OCI-LY1 (cell line): ENCODE measurements at regions not wholly inside any gene's neighbourhood (a gene's known extent, or its start where the extent isn't known, plus 50 kb on each side); places are given as distances from the start of the nearest gene placed in this dataset.

Source experiments
- H2AFZ ChIP-seq: fragments of 200-600 bp; sonication (generic), shearing (Covaris generic); 2 replicates; pipeline ENCODE4 v1.6.0; 2014; ENCODE audit warnings: antibody characterized with exemption, mild to moderate bottlenecking, low read length
- H3F3A ChIP-seq: fragments of 200-600 bp; sonication (generic), shearing (Covaris generic); 2 replicates; pipeline ENCODE4 v1.6.0; 2014; ENCODE audit warnings: mild to moderate bottlenecking, antibody characterized with exemption, low read length, moderate library complexity; ENCODE audit not compliant: insufficient read depth
- H3K27ac ChIP-seq: fragments of 200-600 bp; sonication (generic); 2 replicates; pipeline ENCODE4 v1.5.1; 2014; ENCODE audit warnings: low read length, mixed run types, mild to moderate bottlenecking, low read depth; ENCODE audit not compliant: poor library complexity, severe bottlenecking
- H3K27me3 ChIP-seq: fragments of 200-600 bp; sonication (generic); 2 replicates; pipeline ENCODE4 v1.6.0; 2014; ENCODE audit warnings: antibody characterized with exemption, mild to moderate bottlenecking, low read length, moderate library complexity; ENCODE audit not compliant: insufficient read depth
- H3K36me3 ChIP-seq: fragments of 200-600 bp; sonication (generic); 2 replicates; pipeline ENCODE4 v1.6.1; 2014; ENCODE audit warnings: mild to moderate bottlenecking, antibody characterized with exemption, low read length, moderate library complexity, mixed read lengths; ENCODE audit not compliant: insufficient read depth
- H3K4me1 ChIP-seq: fragments of 200-600 bp; sonication (generic); 2 replicates; pipeline ENCODE4 v1.5.1; 2014; ENCODE audit warnings: mild to moderate bottlenecking, low read length, moderate library complexity; ENCODE audit not compliant: insufficient read depth, severe bottlenecking
- H3K4me2 ChIP-seq: fragments of 200-600 bp; sonication (generic), shearing (Covaris generic); 2 replicates; pipeline ENCODE4 v1.6.1; 2014; ENCODE audit warnings: low read length
- H3K4me3 ChIP-seq: fragments of 200-600 bp; sonication (generic); 2 replicates; pipeline ENCODE4 v1.5.1; 2014; ENCODE audit warnings: low read length, low read depth, mild to moderate bottlenecking, mixed read lengths; ENCODE audit not compliant: poor library complexity, severe bottlenecking
- H3K79me2 ChIP-seq: fragments of 200-600 bp; shearing (Covaris generic); 2 replicates; pipeline ENCODE4 v1.6.1; 2016; ENCODE audit warnings: mixed run types, low read length, mixed read lengths; ENCODE audit not compliant: insufficient read depth
- H3K9ac ChIP-seq: fragments of 200-600 bp; sonication (generic), shearing (Covaris generic); 2 replicates; pipeline ENCODE4 v1.6.1; 2014; ENCODE audit warnings: mild to moderate bottlenecking, low read length, mixed read lengths
- H3K9me2 ChIP-seq: fragments of 200-600 bp; sonication (generic), shearing (Covaris generic); 2 replicates; pipeline ENCODE4 v1.6.1; 2014; ENCODE audit warnings: low read depth, mild to moderate bottlenecking, low read length, mixed read lengths
- H3K9me3 ChIP-seq: fragments of 200-600 bp; shearing (Covaris generic); 2 replicates; pipeline ENCODE4 v1.6.1; 2014; ENCODE audit warnings: low read length, mixed read lengths
- H4K20me1 ChIP-seq: fragments of 200-600 bp; sonication (generic), shearing (Covaris generic); 2 replicates; pipeline ENCODE4 v1.6.0; 2016; ENCODE audit warnings: mild to moderate bottlenecking, low read length; ENCODE audit not compliant: insufficient read depth
- EZH2 ChIP-seq: fragments of 200-600 bp; sonication (generic), shearing (Covaris generic); IDR thresholded peaks from 2 replicates; pipeline ENCODE4 v1.8.0; 2017; ENCODE audit warnings: borderline replicate concordance, mixed run types, mild to moderate bottlenecking, antibody characterized with exemption, low read length, moderate library complexity, mixed read lengths
- TF ChIP-seq, protein P1 (sequence below): fragments of 200-600 bp; sonication (generic), shearing (Covaris generic); IDR thresholded peaks from 2 replicates; pipeline ENCODE4 v1.5.1; 2017; ENCODE audit warnings: mild to moderate bottlenecking, antibody characterized with exemption, low read length, moderate library complexity, mixed read lengths

DNA sequence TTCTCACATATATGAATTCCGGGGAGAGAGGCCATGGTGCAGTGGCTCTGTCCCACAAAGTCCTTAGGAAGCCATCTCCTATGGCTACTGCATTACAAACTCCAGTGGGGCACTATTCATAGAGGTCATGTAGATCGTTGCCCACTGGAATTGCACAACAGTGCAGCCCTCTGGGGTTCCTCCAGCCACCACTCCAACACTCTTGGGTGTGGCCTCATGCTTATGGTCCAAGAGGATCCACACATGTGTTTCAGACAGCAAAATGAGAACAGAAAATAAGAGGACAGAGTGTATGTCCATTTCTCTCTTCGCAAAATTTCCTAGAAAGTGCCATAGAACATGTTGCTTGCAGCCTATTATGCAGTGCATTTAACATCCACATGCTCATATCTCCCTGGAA, 444.2 kb upstream of the FAM241A start:
- Histone ChIP-seq H3K4me1 (no peaks in the 10 kb centered on the region), H3K27me3 (no peaks in the 10 kb centered on the region), H3K27ac (no peak overlapping the region), H2AFZ (no peak overlapping the region), H4K20me1 (no peaks in the 10 kb centered on the region), H3K36me3 (no peaks in the 10 kb centered on the region), H3K4me2 (no peak overlapping the region), H3K9ac (no peak overlapping the region), H3K9me3 (no peaks in the 10 kb centered on the region), H3K79me2 (no peaks in the 10 kb centered on the region), H3F3A (no peaks in the 10 kb centered on the region), H3K4me3 (no peak overlapping the region), H3K9me2 (no peaks in the 10 kb centered on the region)
- TF ChIP-seq EZH2 = no peak

GRCh38 chr4:111707491-111707890, 437.8 kb upstream of the FAM241A start:
- H3K4me2 ChIP-seq = no peak overlapping the region
- H3K79me2 ChIP-seq = no peaks in the 10 kb centered on the region
- H2AFZ ChIP-seq = no peak overlapping the region
- H3K27me3 ChIP-seq = no peaks in the 10 kb centered on the region
- H4K20me1 ChIP-seq = no peaks in the 10 kb centered on the region
- no peaks in the 10 kb centered on the region for H3K9me2 ChIP-seq
- no peaks in the 10 kb centered on the region for H3K36me3 ChIP-seq
- H3F3A ChIP-seq = no peaks in the 10 kb centered on the region
- H3K4me3 ChIP-seq = no peak overlapping the region
- H3K4me1 ChIP-seq = no peaks in the 10 kb centered on the region
- TF ChIP-seq, protein P1, sequence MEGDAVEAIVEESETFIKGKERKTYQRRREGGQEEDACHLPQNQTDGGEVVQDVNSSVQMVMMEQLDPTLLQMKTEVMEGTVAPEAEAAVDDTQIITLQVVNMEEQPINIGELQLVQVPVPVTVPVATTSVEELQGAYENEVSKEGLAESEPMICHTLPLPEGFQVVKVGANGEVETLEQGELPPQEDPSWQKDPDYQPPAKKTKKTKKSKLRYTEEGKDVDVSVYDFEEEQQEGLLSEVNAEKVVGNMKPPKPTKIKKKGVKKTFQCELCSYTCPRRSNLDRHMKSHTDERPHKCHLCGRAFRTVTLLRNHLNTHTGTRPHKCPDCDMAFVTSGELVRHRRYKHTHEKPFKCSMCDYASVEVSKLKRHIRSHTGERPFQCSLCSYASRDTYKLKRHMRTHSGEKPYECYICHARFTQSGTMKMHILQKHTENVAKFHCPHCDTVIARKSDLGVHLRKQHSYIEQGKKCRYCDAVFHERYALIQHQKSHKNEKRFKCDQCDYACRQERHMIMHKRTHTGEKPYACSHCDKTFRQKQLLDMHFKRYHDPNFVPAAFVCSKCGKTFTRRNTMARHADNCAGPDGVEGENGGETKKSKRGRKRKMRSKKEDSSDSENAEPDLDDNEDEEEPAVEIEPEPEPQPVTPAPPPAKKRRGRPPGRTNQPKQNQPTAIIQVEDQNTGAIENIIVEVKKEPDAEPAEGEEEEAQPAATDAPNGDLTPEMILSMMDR = no peak
- TF ChIP-seq EZH2 = no peak
- H3K9ac ChIP-seq = no peak overlapping the region
- no peaks in the 10 kb centered on the region for H3K9me3 ChIP-seq
- H3K27ac ChIP-seq = no peak overlapping the region

- TF ChIP-seq, protein P1 = no peak
- no peak for TF ChIP-seq EZH2
These were observed 433.1 kb upstream of the FAM241A start for GRCh38 chr4:111712093-111712677.

GRCh38 chr4:111713276-111713675, 432.0 kb upstream of the FAM241A start:
- Histone ChIP-seq H3K9ac (no peak overlapping the region), H3K27me3 (no peaks in the 10 kb centered on the region), H2AFZ (no peak overlapping the region), H3K9me3 (no peaks in the 10 kb centered on the region), H4K20me1 (no peaks in the 10 kb centered on the region), H3K4me3 (no peak overlapping the region), H3K79me2 (no peaks in the 10 kb centered on the region), H3K9me2 (no peaks in the 10 kb centered on the region), H3K4me2 (no peak overlapping the region), H3K4me1 (no peaks in the 10 kb centered on the region), H3F3A (no peaks in the 10 kb centered on the region), H3K36me3 (no peaks in the 10 kb centered on the region), H3K27ac (no peak overlapping the region)
- no peak for TF ChIP-seq EZH2
- TF ChIP-seq, protein P1 = no peak

More at GRCh38 chr4:111712093-111712677, 433.1 kb upstream of the FAM241A start:
- Histone ChIP-seq H3K9me3 (no peaks in the 10 kb centered on the region), H4K20me1 (no peaks in the 10 kb centered on the region), H3K4me3 (no peak overlapping the region), H3K27ac (no peak overlapping the region), H3K36me3 (no peaks in the 10 kb centered on the region), H3K9me2 (no peaks in the 10 kb centered on the region), H3F3A (no peaks in the 10 kb centered on the region), H3K4me1 (no peaks in the 10 kb centered on the region), H3K27me3 (no peaks in the 10 kb centered on the region), H2AFZ (no peak overlapping the region), H3K79me2 (no peaks in the 10 kb centered on the region), H3K9ac (no peak overlapping the region), H3K4me2 (no peak overlapping the region)
